ENCODE measurements at regions not wholly inside any gene's neighbourhood (a gene's known extent, or its start where the extent isn't known, plus 50 kb on each side); places are given as distances from the start of the nearest gene placed in this dataset.

- TF ChIP-seq CTCF (conservative IDR thresholded peaks at IDR 0.05; ENCODE audit: low read depth, low read length): no peak
- TF ChIP-seq POLR2A (IDR thresholded peaks at IDR 0.05; ENCODE audit: low read depth, low read length): no peak
Observed at GRCh38 chr7:153044981-153045380, 285.4 kb downstream of the ACTR3B start.
